AG04450 (cell line): ENCODE measurements at regions not wholly inside any gene's neighbourhood (a gene's known extent, or its start where the extent isn't known, plus 50 kb on each side); places are given as distances from the start of the nearest gene placed in this dataset.

Experiments used
- CTCF ChIA-PET: fragments of 300-600, 350-600 bp; formaldehyde crosslinking; extraction: SDS; loops from one replicate; lab custom pipeline; 2022; ENCODE audit warnings: antibody characterized with exemption, inconsistent platforms; lab: Charles Lee
- POLR2A ChIA-PET: fragments of 350-600 bp; formaldehyde crosslinking; extraction: SDS; loops from one replicate; lab custom pipeline; 2021; ENCODE audit warnings: antibody characterized with exemption, inconsistent platforms; lab: Yijun Ruan, JAX
- DNase-seq: peaks from one replicate; pipeline ENCODE4 v3.0.0-alpha.2; 2011; ENCODE audit warnings: low read depth, low spot score
- H3K27ac ChIP-seq: one replicate; pipeline ENCODE4 v1.5.1; 2012; ENCODE audit warnings: low read depth, low read length, control low read depth
- H3K27me3 ChIP-seq: one replicate; pipeline ENCODE4 v1.6.0; 2012; ENCODE audit warnings: low read length; ENCODE audit not compliant: control insufficient read depth, insufficient read depth
- H3K4me3 ChIP-seq: 2 replicates; pipeline ENCODE4 v1.5.1; 2011; ENCODE audit warnings: mild to moderate bottlenecking, low read depth, low read length, control low read depth
- H3K9me3 ChIP-seq: 2 replicates; pipeline ENCODE4 v1.5.1; 2012; ENCODE audit warnings: low read length; ENCODE audit not compliant: control insufficient read depth, insufficient read depth
- TF ChIP-seq, protein P1 (sequence below): IDR thresholded peaks from 2 replicates; pipeline ENCODE4 v1.5.1; 2011; ENCODE audit warnings: low read depth, low read length, control low read depth, inconsistent platforms

DNA sequence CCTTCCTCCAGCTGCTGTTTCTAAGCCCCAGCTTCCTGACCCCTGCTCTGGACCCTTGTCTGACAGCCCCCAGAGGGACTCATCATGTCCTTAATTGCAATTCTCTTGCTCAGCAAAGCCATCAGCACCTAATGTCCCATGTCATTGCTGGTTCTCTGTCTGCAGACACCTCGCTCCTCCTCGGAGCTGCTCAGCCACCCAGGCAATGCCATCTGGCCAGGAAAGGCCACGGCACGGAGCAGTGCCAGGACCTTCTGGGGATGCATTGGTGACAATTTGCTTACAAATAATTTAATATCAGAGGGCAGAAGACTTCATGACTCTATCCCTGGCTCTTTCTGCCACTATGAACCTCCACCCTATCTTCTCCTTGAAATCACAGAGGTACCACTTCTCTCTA lies 107.0 kb upstream of the THY1 start:
- H3K9me3 ChIP-seq: no peaks in the 10 kb centered on the region; the same call in 1 of the 2 replicates
- peaks cover 57% of the 10 kb centered on the region for H3K27me3 ChIP-seq
- CTCF ChIA-PET: no interaction called here

DNA sequence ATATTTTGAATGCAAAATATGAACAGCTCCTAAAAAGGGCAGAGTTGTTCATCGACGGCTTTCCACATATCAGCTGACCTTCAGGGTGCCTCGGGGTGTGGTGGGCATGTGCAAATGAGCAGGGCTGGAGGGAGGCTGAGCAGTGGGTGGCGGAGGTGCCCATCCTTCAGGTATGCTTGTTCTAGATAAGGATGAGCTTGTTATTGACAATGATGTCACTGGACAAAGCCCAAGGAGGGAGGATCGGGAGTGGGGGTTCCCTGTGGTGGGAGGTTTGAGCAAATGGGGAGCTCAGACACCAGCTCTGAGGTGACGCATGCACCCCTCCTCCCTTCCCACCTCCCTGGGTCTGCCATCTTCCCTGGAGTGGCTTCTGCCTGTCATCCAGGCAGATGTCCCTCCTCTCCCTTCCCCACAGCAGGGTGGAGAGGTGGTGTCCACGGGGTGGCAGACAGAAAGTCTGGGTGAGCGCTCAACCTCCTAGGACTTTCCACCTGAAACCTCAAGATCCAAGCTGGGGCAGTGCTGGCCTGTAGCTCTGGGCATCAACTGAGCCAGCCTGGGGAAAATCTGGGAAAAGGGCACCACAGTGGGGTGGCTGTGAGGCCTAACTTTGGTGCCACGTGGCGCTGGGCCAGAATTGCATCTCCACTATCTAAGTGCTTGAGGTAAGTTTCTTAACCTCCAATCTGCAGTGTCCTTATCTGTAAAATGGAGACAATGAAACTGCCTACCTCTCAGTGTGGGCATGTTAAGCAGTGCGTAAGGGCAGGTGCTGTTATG lies 106.3 kb upstream of the THY1 start:
- H3K9me3 ChIP-seq: no peaks in the 10 kb centered on the region; the same call in 1 of the 2 replicates
- H3K4me3 ChIP-seq: no peak overlapping the region
- peaks cover 60% of the 10 kb centered on the region for H3K27me3 ChIP-seq
- DNase-seq: no peak
- H3K27ac ChIP-seq: no peak overlapping the region
- CTCF ChIA-PET: interaction anchor here (1.0 kb wide), 1 partner anchor 200 kb away, joined by 3 read pairs; no protein-coding TSS in a partner anchor
- POLR2A ChIA-PET: no interaction called here
- TF ChIP-seq, protein P1, sequence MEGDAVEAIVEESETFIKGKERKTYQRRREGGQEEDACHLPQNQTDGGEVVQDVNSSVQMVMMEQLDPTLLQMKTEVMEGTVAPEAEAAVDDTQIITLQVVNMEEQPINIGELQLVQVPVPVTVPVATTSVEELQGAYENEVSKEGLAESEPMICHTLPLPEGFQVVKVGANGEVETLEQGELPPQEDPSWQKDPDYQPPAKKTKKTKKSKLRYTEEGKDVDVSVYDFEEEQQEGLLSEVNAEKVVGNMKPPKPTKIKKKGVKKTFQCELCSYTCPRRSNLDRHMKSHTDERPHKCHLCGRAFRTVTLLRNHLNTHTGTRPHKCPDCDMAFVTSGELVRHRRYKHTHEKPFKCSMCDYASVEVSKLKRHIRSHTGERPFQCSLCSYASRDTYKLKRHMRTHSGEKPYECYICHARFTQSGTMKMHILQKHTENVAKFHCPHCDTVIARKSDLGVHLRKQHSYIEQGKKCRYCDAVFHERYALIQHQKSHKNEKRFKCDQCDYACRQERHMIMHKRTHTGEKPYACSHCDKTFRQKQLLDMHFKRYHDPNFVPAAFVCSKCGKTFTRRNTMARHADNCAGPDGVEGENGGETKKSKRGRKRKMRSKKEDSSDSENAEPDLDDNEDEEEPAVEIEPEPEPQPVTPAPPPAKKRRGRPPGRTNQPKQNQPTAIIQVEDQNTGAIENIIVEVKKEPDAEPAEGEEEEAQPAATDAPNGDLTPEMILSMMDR: no peak

More for the DNA sequence above, 107.0 kb upstream of the THY1 start:
- Histone ChIP-seq H3K4me3 (no peak overlapping the region), H3K27ac (no peak overlapping the region)
- POLR2A ChIA-PET: no interaction called here
- TF ChIP-seq, protein P1: no peak
- no peak for DNase-seq

DNA sequence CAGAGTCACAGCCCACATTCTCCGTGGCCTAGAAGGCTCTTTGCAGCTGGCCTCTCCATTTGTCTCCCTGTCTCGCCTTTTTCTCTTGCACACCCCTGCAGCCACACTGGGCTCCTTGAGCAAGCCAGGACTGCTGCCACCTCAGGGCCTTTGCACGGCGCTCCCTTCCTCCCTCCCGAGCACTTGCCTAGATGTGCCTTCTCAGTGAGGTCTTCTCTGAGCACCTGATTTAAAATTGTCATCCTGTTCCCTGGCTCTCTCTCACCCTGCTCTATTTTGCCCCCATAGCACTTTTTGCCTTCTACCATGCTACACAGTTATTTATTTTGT lies 102.9 kb upstream of the THY1 start:
- Histone ChIP-seq H3K4me3 (no peak overlapping the region), H3K27ac (no peak overlapping the region), H3K27me3 (peaks cover 33% of the 10 kb centered on the region), H3K9me3 (no peaks in the 10 kb centered on the region; the same call in 1 of the 2 replicates)
- CTCF ChIA-PET: no interaction called here
- TF ChIP-seq, protein P1: no peak
- no peak for DNase-seq
- POLR2A ChIA-PET: no interaction called here

DNA sequence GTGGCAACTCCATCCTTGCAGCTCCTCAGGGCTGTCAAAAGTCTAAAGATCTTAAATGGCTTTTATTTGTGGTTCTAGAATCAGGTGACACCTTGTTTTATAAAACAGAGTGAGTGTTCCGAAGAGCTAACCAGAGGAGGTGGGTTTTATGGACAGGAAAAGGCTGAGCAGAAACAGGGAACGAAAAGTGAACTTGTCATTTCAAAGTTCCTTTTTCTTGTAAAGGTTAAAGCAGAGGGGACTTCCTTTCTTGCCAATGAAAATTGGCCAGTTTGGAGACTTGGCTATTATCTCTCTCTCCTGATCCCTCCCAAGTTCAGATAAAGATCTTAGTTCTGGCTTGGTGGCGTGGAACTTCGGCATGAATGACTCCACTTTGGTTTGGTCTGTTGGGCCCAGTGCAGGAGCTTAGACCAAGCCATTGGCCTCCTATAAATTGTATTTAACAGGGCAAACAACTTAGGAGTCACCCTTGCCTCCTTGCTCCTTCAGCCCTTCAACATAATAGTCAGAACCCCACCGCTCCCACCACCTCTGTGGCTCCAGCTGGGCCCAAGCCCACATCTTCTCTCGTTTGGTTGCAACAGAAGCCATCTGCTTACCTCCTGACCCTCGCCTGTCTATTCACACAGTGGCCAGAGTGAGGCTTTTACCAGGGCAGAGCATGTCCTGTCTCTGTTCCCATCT lies 102.4 kb upstream of the THY1 start:
- no peak overlapping the region for H3K27ac ChIP-seq
- CTCF ChIA-PET: interaction anchor here (2.2 kb wide), 1 partner anchor 9 kb away, joined by 6 read pairs; no protein-coding TSS in a partner anchor

More for the DNA sequence above, 102.4 kb upstream of the THY1 start:
- TF ChIP-seq, protein P1: no peak
- Histone ChIP-seq H3K4me3 (no peak overlapping the region), H3K27me3 (peaks cover 32% of the 10 kb centered on the region), H3K9me3 (no peaks in the 10 kb centered on the region; the same call in 1 of the 2 replicates)
- no peak for DNase-seq
- POLR2A ChIA-PET: no interaction called here
